GM12801 (cell line): ENCODE measurements at regions not wholly inside any gene's neighbourhood (a gene's known extent, or its start where the extent isn't known, plus 50 kb on each side); places are given as distances from the start of the nearest gene placed in this dataset.

Experiments used
- CTCF ChIP-seq: IDR thresholded peaks from one replicate; pipeline ENCODE4 v1.5.1; 2011; ENCODE audit warnings: control low read depth; ENCODE audit not compliant: insufficient read length; ENCODE audit errors: extremely low read depth

GRCh38 chr4:38539501-38539900, 124.5 kb upstream of the KLF3 start:
- no peak for TF ChIP-seq CTCF

- TF ChIP-seq CTCF, result no peak
Observed at GRCh38 chr4:38547052-38547451, 116.9 kb upstream of the KLF3 start.

GRCh38 chr4:38548256-38548655, 115.7 kb upstream of the KLF3 start:
- TF ChIP-seq CTCF, result no peak

GRCh38 chr4:38559374-38559773, 104.6 kb upstream of the KLF3 start:
- TF ChIP-seq CTCF, result no peak

GRCh38 chr4:38560340-38560739, 103.7 kb upstream of the KLF3 start:
- no peak for TF ChIP-seq CTCF

- no peak for TF ChIP-seq CTCF
Observed at GRCh38 chr4:38560768-38561558, 103.0 kb upstream of the KLF3 start.

- TF ChIP-seq CTCF, result no peak
Observed at GRCh38 chr4:38562751-38563198, 101.2 kb upstream of the KLF3 start.
